Activated CD8-positive, alpha-beta memory T cell treated with anti-CD3 and anti-CD28 coated beads for 48 hours (primary cell): ENCODE measurements at regions not wholly inside any gene's neighbourhood (a gene's known extent, or its start where the extent isn't known, plus 50 kb on each side); places are given as distances from the start of the nearest gene placed in this dataset.

Experiments used
- DNase-seq, 3 experiments: peaks; one replicate each; pipeline ENCODE4 v3.0.0-alpha.2; 2020; ENCODE audit warnings: low read depth in 2 of 3, low spot score in 2 of 3

DNA sequence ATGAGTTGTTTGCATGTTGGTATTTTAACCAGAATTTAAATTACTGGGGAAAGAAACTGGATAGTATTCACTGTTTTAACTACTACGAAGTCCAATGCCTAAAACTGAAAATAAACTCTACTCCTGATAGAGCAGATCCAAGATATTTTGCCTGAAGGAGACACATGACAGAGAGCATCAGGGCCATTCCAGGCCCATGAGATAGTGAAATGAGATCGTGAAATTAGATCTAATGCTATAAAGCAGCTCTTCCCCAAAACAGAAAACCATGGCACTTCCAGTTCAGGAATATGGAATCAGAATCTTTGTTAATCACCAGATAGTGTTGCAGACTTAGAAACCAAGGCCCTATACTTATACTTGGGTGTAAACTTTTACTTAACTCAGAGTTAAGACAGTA is 124.3 kb upstream of the CACNA2D1 start:
- DNase-seq: no peak

DNA sequence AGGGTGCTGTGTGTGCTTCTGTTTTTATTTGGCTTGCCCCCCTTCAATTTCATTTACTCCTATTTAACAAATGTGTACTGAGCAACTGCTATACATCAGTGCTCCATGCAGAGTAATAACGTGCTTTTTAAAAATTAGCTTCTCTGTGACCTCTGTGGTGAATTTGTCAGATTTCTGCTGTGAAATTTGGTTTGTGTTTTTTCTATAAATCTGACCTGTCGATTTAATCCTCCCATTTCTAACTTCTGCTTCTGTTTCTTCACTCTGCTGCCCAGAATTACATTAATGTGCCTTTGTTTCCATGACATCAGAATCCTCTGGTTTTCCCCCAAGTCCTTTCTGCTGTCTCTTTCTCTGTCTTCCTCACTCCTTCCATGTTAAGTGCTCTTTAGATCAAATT is 123.8 kb upstream of the CACNA2D1 start:
- DNase-seq: no peak

DNA sequence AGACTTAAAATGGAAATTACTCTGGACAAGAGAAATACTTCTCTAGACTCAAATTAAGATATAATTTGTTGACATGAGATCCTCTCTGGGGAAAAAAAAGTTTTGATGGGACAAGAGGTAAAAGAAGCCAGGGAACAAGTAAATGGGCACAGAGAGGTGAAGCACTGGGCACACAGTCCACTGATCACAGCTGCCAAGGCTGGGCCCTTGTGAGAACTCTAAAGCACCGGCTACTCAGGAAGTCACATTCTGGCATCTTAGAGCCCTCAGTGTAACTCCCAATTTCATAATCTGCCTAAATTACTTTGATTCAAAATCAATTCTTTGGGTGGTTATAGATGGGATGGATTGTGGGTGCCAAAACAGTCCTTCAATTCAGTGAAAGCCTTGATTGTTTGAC is 123.2 kb upstream of the CACNA2D1 start:
- DNase-seq: no peak

DNA sequence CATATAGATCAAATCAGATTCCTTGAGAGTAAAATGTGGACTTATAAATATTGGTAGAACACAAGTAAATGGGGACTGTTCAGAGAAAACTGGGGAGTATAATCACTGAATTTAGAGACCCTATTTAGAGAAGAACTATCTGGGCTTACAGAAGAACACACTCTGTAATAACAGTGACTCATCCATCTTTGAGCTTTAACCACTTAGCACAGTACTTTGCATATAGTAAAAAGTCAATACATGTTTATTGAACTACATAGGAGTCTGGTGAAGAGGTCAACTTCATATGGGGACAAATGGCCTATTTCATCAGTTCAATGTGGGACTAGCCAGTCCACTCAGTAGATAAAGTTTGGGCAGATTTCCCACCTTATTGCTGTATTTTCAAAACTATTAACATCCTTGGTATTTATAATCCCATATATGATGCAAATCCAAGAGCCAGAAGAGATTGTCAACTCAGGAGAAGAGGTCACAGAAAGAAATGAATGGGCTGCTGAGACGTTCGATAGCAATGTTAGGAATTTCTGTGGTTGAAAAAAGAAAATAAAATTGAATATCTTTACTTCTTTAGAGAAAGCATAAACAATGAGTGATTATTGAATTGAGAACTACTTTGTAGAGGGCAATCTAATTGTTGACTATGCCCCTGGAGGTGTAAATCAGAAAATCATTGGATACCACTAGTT is 119.3 kb upstream of the CACNA2D1 start:
- no peak for DNase-seq

DNA sequence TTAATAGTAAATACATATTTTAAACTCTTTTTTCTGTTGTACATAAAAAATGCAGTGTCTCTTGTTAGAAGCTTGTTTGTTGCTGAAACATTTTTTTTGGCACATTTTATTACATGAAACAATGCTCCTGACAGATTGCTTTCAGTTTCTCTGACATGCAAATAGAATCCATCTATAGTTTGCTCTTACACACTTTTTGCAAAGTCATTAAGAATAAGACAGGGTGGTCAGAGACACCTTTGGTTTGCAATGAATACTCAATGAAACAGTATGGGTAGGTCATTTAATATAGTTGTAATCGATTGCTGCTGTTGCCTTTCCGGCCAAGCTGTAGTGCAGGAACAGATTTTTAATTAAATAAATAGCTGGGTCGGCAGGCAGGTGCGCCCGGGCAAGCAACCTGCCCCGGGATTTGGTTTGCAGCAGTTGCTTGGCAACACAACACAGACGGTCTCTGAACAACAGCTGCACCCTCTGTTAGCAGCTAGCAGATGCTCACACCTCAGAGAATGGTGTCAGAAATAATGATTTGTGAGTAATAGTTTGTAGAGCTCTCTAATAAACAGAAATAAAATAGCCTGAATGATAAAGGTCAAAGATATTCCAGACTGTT is 115.7 kb upstream of the CACNA2D1 start:
- DNase-seq: no peak

DNA sequence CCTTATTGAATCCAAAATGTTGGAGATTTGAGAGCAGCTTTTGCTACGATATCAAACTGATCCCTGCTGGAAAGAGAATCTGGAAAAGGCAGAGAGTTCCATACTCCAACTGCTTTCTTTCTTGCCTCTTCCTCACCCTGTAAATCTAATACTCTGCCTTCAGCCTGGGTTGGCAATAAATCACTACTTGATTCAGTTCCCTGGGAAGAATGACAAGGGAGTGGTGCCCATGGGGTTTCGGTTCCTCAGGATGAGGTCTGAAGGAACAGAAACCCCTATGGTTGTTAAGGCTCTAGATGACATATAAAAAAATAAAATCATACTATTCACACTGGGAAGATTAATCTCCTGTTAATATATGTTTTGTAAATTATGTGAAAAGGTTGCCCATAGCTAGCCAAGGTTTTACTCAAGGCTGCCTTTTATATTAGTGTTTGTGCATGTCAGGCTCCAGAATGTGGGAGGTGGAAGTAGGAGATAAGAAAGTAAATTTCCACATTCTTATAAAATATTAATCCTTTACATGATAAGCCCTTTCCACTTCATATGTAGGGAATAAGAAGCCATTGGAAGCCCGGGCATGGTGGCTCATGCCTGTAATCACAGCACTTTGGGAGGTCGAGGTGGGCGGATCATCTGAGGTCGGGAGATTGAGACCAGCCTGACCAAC is 106.2 kb upstream of the CACNA2D1 start:
- DNase-seq: no peak

DNA sequence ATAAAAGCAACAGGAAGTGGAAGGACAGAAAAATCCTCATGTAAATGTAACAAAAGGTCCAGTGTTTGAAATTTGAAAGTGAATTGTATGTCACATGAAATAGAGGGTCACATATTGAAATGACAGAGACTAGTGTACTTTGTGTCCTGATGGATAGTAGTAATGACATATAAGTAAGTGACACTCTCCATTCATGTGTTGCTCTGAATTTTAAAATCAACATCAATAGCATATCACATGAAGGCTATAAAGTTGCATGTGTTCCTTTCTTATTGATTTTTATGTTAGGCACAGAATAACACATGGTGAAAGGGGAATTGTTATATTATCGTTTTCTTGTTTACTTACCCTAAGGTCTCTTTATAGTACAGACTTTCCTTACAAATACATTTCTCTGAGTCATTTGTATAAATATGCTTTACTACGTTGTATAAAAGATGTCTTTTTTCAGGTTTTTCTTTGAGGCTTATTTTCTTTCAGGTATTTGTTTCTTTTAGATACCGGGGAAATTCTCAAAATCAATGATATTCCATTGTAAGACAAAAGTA is 104.6 kb upstream of the CACNA2D1 start:
- no peak for DNase-seq

DNA sequence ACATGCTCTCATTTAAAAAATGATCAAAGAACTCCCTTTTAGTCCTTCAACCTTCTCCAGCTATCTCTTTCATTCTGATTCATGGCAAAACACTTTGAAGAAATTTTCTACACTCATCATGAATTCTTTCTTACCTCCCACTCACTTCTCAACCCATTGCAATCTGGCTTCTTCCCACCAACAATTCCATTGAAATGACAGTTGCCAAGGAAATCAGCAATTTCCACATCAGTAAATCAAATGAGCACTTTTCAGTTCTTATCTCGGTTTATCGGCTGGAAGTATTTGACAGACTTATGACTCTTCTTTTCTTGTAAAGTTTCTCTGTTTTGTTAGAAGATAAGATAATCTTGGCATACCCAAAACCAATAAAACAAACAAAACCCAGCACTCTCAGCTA is 99.1 kb upstream of the CACNA2D1 start:
- no peak for DNase-seq

DNA sequence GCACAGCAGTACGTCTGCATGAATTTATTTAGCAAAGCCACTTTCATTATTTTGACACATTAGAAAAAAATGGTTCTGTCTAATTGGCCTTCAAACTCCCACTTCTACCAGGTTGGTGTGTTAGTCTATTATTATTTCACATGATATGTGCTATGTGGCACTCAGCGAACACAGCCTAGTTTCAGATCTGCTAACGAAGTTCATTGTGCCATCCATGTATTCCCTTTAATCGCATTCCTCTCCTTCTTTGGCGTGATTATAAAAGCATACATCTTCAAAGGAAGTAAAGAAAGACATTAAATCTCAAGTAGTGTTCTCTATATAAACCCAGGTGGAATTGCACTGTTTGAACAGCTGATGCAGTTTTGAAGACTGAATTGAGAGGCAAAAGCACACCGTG is 96.4 kb upstream of the CACNA2D1 start:
- no peak for DNase-seq

DNA sequence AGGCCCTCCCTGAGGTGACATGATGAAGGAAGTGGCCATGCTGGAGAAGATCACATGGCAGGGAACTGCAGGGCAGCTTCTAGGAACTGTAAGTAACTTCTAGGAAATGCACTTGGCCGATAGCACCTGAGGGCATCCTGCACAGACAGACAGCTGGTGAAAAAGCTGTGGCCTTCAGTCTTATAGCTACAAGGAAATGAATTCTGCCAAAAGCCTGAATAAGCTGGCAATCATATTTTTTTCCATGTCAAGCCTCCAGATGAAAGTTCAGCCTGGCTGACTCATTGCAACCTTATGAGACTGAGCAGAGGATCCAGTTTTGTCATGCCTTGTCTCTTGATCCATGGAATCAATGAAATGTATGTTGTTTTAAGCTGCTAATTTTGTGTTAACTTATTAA is 91.1 kb upstream of the CACNA2D1 start:
- no peak for DNase-seq

DNA sequence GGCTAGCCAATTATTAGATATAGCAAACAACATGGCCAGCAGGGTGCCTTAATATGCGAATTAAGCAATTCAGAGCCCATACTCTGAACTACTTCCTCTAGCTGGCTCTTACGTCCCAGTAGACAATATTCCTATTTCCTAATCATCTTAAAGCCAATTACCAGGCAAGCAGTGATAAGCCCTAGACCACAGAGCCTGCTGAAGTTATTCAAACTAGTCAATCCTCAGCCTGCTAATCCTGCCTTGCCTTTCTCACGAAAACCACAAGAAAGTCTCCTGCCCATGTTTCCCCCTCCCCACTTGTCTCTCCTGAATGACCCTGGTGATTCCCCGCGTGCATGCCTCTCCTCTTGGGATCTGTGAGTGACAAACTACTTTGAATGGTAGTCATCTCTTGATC is 86.8 kb upstream of the CACNA2D1 start:
- DNase-seq: no peak

DNA sequence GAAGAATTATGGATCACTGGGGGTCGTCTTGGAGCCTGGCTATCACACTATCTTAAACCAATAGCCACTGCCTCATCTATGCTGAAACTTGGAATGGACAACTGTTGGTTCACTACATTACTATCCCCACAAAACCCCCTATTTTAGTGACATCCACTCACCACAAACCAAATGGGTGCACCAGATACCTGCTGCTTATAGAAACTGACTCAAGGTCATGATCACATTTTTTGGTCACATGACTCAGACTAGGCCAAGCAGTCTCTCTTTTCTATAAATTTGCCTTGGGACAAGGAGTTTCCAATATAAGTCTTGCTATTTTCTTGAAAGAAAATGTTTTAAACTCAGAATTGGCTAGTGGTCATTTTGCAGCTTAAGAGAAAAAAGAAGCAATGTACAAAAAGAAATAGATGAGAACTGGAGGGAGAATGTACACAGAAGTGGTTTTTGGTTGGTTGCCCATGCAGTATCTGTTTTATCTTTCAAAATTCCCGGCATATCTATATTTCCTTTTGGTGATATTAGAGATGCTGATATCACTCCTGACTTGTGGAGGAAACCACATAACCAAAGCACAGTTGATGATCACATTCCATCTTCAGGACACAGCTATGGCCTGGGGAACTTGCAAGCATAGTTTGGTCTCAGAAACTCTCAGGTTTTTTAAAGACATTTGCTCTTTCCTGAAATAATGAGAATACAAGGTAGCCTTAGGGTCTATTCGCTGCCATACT is 85.2 kb upstream of the CACNA2D1 start:
- DNase-seq: no peak

DNA sequence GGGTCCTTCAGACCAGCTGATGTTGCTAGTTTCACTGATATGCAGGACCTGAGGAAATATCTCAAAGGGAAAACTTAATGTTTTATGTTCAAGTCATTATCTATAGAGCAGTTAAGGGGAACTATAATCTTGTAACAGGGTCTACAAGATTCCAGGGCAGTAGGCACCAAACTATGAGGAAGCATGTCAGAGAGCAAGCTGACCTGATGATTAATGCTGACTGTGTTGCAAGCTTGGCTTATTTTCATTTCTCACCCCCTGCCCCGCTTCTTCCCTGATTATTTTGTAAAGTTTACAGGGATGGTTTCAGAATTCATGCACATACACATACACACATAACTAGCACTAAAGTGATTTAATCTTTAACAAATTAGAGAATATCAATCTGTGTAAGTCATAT is 84.3 kb upstream of the CACNA2D1 start:
- DNase-seq: no peak

DNA sequence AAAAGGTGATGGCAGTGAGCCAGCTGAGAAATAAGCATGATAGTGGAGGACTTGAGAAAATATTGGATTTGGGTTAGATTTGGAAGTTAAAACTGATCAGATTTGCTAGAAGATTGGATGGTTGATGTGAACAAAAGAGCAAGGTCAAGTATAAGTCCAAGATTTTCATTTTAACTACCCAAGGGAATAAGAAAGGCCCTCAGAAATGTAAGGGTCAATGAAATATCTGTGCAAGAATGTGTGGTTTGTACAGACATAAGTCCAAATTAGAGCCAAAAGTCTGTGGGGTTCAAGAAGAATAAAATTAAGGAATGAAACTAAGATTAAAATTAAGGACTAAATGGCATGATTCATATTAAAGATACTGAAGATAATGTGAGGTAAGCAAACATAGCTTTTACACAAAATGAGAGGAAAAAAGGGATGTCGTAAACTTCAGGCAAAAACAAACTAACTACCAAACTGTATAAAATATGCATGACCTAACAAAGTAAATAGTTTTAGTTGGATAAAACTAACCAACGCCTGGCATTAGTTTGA is 78.4 kb upstream of the CACNA2D1 start:
- DNase-seq: no peak

DNA sequence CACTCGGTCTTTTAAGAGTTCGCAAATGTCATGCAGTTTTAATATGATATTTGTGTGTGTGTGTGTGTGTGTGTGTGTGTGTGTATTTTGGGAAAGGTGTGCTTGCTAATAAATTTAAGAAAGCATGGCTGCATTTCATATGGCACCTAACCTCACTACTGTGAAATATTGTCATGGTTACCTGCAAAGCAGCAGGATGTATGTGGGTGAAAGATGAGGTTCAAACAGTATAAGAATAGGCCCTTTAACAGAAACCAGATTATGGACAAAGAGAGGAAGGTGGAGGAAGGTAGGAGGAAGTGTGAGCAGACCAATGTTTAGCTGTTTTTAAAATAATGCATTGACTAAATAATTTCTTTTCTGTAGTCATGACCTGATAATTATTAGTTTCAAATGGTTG is 73.5 kb upstream of the CACNA2D1 start:
- no peak for DNase-seq

DNA sequence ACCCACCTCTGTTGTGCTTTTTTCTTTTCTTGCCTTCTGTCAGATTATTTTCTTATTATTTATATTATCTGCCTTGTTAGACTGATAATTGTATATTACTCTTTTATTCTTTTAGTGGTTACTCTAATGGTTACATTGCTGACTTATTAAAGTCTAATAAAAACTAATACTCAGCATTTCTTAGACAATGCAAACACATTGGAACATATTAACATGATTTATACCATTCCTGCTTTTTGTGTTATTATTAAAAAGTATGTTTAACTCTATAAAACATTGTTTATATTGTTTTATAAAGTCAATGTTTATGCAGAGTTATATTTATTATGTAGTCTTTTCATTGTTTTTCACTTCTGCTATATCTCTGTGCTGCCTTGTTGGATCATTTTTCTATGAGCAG is 68.0 kb upstream of the CACNA2D1 start:
- DNase-seq: no peak

DNA sequence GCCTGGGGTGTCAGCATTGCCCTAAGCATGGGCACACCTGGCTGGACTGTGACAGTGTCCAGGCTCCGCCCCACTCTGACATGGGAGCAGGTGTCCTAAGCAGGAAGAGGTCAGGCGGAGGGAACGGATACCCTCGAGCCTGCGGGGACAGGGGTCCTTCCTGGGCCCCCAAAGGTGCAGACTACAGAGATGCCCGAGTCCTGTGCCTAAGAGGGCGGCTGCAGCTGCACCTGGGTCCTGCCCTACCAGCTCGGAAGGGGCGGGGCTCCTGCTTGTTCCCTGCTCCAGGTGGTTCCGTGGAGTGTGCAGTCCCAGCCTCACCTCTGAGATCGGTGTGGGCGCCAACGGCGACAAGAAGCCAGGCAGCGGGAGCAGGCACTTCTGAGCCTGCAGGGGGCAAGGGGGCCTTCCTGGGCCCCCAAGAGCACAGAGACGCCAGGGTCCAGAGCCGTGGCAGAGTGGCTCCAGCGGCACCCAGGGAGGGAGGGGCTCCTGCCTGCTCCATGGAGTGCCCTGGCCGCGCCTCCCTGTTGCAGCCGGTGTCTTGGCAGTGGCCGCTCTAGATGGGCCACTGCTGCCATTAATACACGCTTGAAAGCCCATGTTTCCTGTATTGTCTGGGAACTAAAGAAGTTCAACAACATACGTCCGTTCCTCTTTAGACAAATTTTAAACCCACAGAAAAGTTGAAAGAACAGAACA is 64.5 kb upstream of the CACNA2D1 start:
- no peak for DNase-seq

DNA sequence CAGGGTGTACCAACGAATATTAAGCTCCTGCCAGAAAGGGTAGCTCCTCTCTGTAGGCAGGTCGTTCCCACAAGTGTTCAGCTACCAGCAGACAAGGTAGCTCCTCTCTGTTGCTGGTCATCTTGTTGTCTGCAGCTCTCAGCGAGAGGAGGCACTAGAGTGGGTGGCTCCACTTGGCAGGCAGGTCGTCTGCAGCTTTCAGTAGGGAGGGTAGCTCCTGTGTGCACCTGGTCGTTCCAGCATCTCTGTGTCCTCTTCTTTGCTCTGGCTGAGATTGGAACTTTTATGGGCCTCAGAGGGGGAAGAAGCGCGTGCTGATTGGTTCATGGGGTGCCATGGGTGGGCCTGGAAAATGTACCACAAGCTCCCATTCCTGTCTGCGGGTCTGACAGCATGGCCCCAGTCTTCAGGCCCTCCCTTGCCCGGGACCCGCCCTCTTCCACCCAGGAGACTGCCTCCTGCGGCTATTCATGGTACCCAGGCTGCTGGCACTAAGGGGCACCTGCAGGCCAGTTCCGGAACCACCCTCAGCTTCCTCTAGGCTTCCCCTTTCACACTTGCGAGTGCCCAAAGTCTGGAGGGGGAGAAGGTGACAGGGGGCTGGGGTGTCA is 63.9 kb upstream of the CACNA2D1 start:
- no peak for DNase-seq

DNA sequence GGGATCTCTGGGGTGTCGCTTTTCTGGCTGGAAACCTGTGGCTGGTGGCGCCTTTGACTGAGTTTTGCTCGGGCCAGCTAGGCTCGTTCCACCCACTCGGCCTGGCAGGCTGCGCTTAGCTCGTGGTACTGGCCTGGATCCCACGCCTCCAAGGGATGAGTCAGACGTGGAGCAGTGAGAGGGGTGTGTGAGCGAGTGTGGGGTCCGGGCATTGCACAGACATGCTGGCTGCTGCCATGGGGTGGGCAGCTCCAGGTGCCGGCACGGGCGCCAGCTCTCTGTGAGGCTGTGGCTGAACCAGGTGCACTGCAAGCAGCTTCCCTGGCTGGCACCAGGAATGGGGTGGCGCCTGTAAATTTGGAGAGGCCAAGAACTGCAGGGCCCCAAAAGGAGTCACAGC is 63.1 kb upstream of the CACNA2D1 start:
- no peak for DNase-seq

DNA sequence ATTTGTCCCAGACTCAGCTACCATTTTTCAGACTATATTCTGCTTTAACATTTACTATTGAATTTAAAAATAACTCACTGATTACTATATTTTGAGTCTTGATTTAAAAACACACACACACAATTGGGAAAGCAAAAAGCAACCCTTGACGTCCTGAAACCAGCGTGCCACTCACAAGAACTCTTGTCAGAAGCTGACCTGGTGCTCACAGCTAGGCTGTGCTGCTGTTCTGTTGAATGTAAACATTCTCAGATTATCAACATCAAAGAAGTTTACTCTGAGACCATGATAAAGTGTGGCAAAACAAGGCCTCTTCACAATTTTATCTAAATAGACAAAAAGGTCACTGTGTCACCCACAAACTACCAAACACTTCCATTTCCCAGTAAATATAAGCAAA is 62.6 kb upstream of the CACNA2D1 start:
- DNase-seq: no peak
